Suprapubic skin (tissue), 4 donors: ENCODE measurements at regions not wholly inside any gene's neighbourhood (a gene's known extent, or its start where the extent isn't known, plus 50 kb on each side); places are given as distances from the start of the nearest gene placed in this dataset.

Source experiments
- CTCF ChIP-seq, 2 donors: fragments of 200-600 bp in 1 of 2; fragments of 450-650 bp in 1 of 2; sonication (generic) in 1 of 2; IDR thresholded peaks; one replicate each; pipeline ENCODE4 v1.5.1; 2016 to 2019; ENCODE audit warnings: antibody characterized with exemption in 2 of 2, mild to moderate bottlenecking in 1 of 2, moderate library complexity in 1 of 2
- EP300 ChIP-seq: sonication (generic); formaldehyde crosslinking; IDR thresholded peaks from one replicate; pipeline ENCODE4 v1.6.1; 2017; ENCODE audit warnings: antibody characterized with exemption
- POLR2A ChIP-seq, 2 donors: fragments of 450-650 bp; IDR thresholded peaks; one replicate each; pipeline ENCODE4 v1.6.1; 2017; ENCODE audit warnings: antibody characterized with exemption in 2 of 2, mild to moderate bottlenecking in 2 of 2, moderate library complexity in 2 of 2
- POLR2AphosphoS5 ChIP-seq, 3 donors: sonication (generic); formaldehyde crosslinking; IDR thresholded peaks; one replicate each; pipeline ENCODE4 v1.6.1; 2017; ENCODE audit warnings: antibody characterized with exemption in 3 of 3

GRCh38 chr5:5602554-5602953 lies 180.1 kb downstream of the ICE1 start:
- no peak for TF ChIP-seq CTCF (IDR thresholded peaks at IDR 0.05)
- no peak for TF ChIP-seq POLR2AphosphoS5 (IDR thresholded peaks at IDR 0.05)
- no peak for TF ChIP-seq POLR2A (IDR thresholded peaks at IDR 0.05)
- TF ChIP-seq EP300: no peak
